ENCODE measurements at regions not wholly inside any gene's neighbourhood (a gene's known extent, or its start where the extent isn't known, plus 50 kb on each side); places are given as distances from the start of the nearest gene placed in this dataset.
"Not testable (repeated sequence)": the region's sequence is repeated elsewhere in the genome, so short reads cannot be mapped to it uniquely, and the experiment has no call there.

GRCh38 chr14:24701062-24701461 lies 67.1 kb upstream of the GZMB start:
- TF ChIP-seq CTCF (IDR thresholded peaks at IDR 0.05; ENCODE audit: poor library complexity, severe bottlenecking): no peak
- no peaks in the 10 kb centered on the region for H3K9me3 ChIP-seq (ENCODE audit: severe bottlenecking)
- H3K4me3 ChIP-seq (ENCODE audit: severe bottlenecking): no peak overlapping the region
- H3K27ac ChIP-seq (ENCODE audit: poor library complexity, severe bottlenecking): no peak overlapping the region
- H3K36me3 ChIP-seq (ENCODE audit: low read depth): no peaks in the 10 kb centered on the region
- no peaks in the 10 kb centered on the region for H3K27me3 ChIP-seq (ENCODE audit: insufficient read depth, poor library complexity, severe bottlenecking)
- H3K4me1 ChIP-seq (ENCODE audit: insufficient read depth, poor library complexity, severe bottlenecking): no peaks in the 10 kb centered on the region
- ATAC-seq (ENCODE audit: low read depth) (no peak), DNase-seq (ENCODE audit: low spot score) (no peak)

- DNase-seq (ENCODE audit: low spot score) (no peak), ATAC-seq (ENCODE audit: low read depth) (no peak)
- no peak overlapping the region for H3K4me3 ChIP-seq (ENCODE audit: severe bottlenecking)
- no peaks in the 10 kb centered on the region for H3K4me1 ChIP-seq (ENCODE audit: insufficient read depth, poor library complexity, severe bottlenecking)
- no peak for TF ChIP-seq CTCF (IDR thresholded peaks at IDR 0.05; ENCODE audit: poor library complexity, severe bottlenecking)
- no peak overlapping the region for H3K27ac ChIP-seq (ENCODE audit: poor library complexity, severe bottlenecking)
- H3K9me3 ChIP-seq (ENCODE audit: severe bottlenecking): no peaks in the 10 kb centered on the region
- no peaks in the 10 kb centered on the region for H3K27me3 ChIP-seq (ENCODE audit: insufficient read depth, poor library complexity, severe bottlenecking)
- no peaks in the 10 kb centered on the region for H3K36me3 ChIP-seq (ENCODE audit: low read depth)
These were observed 66.5 kb upstream of the GZMB start for GRCh38 chr14:24700511-24700910.

GRCh38 chr14:24699052-24699451 lies 65.1 kb upstream of the GZMB start:
- DNase-seq (ENCODE audit: low spot score): no peak
- Histone ChIP-seq H3K36me3 (ENCODE audit: low read depth) (no peaks in the 10 kb centered on the region), H3K27me3 (ENCODE audit: insufficient read depth, poor library complexity, severe bottlenecking) (no peaks in the 10 kb centered on the region), H3K9me3 (ENCODE audit: severe bottlenecking) (no peaks in the 10 kb centered on the region), H3K4me1 (ENCODE audit: insufficient read depth, poor library complexity, severe bottlenecking) (no peaks in the 10 kb centered on the region), H3K4me3 (ENCODE audit: severe bottlenecking) (no peak overlapping the region), H3K27ac (ENCODE audit: poor library complexity, severe bottlenecking) (no peak overlapping the region)
- TF ChIP-seq CTCF (IDR thresholded peaks at IDR 0.05; ENCODE audit: poor library complexity, severe bottlenecking): no peak
- ATAC-seq (ENCODE audit: low read depth): no peak

- not testable (repeated sequence) for ATAC-seq (ENCODE audit: low read depth); H3K27ac ChIP-seq (ENCODE audit: poor library complexity, severe bottlenecking); H3K27me3 ChIP-seq (ENCODE audit: insufficient read depth, poor library complexity, severe bottlenecking); DNase-seq (ENCODE audit: low spot score); H3K4me3 ChIP-seq (ENCODE audit: severe bottlenecking); H3K36me3 ChIP-seq (ENCODE audit: low read depth); H3K4me1 ChIP-seq (ENCODE audit: insufficient read depth, poor library complexity, severe bottlenecking); H3K9me3 ChIP-seq (ENCODE audit: severe bottlenecking)
These were observed 62.4 kb upstream of the GZMB start for GRCh38 chr14:24696280-24696920.

- peaks cover 3% of the 10 kb centered on the region for H3K27me3 ChIP-seq (ENCODE audit: insufficient read depth, poor library complexity, severe bottlenecking)
- no peaks in the 10 kb centered on the region for H3K36me3 ChIP-seq (ENCODE audit: low read depth)
- ATAC-seq (ENCODE audit: low read depth) (no peak), DNase-seq (ENCODE audit: low spot score) (no peak)
- no peak overlapping the region for H3K4me3 ChIP-seq (ENCODE audit: severe bottlenecking)
- no peaks in the 10 kb centered on the region for H3K9me3 ChIP-seq (ENCODE audit: severe bottlenecking)
- no peaks in the 10 kb centered on the region for H3K4me1 ChIP-seq (ENCODE audit: insufficient read depth, poor library complexity, severe bottlenecking)
- TF ChIP-seq CTCF (IDR thresholded peaks at IDR 0.05; ENCODE audit: poor library complexity, severe bottlenecking): no peak
- H3K27ac ChIP-seq (ENCODE audit: poor library complexity, severe bottlenecking): no peak overlapping the region
These were observed 61.6 kb upstream of the GZMB start for GRCh38 chr14:24695265-24696241.
